ENCODE measurements at regions not wholly inside any gene's neighbourhood (a gene's known extent, or its start where the extent isn't known, plus 50 kb on each side); places are given as distances from the start of the nearest gene placed in this dataset.

DNA sequence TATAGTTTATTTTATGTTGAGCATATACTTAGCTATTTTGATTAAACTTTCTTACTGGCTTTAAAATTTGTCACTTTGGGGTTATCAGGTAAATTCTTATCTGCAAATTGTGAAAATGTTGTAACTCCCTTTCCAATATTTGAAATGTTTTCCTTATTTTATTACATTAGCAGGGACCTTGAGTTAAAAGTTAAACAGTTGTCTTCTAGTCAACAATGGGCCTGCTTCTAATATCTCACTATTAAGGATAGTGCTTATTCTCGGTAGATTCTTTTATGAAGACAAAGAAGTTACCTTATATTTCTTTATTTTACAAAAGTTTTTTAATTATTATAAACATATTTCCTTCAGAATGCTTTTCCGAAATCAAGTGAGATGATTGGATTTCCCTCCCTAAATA lies 53.7 kb upstream of the AHR start:
- no peak for TF ChIP-seq CTCF (IDR thresholded peaks at IDR 0.05)
- Histone ChIP-seq H3K27ac (no peak overlapping the region), H3K9me3 (no peaks in the 10 kb centered on the region), H3K4me1 (peaks cover 1% of the 10 kb centered on the region), H3K36me3 (no peaks in the 10 kb centered on the region), H3K27me3 (ENCODE audit: low read depth) (no peaks in the 10 kb centered on the region), H3K4me3 (no peak overlapping the region)
- intact Hi-C loops (cut with DNase I), result no loop called here
- ATAC-seq (no peak), DNase-seq (no peak)

DNA sequence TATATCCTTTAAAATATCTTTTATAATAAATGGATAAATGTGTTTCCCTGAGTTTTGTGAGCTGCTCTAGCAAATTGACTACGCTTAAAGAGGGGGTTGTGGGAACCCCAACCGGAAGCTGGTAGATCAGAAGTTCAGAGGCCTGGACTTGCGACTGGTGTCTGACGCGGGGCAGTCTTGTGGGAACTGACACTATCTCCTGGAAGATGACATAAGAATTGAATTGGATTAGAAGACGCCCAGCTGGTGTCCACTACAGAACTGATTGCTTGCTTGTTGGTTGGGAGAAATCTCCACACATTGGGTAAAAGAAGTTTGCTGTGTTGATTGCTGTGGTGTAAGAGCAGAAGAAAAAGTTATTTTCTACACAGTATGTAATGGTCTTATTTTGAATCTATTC lies 51.1 kb upstream of the AHR start:
- no peak for TF ChIP-seq CTCF (IDR thresholded peaks at IDR 0.05)
- Histone ChIP-seq H3K27me3 (ENCODE audit: low read depth) (no peaks in the 10 kb centered on the region), H3K4me3 (no peak overlapping the region)

DNA sequence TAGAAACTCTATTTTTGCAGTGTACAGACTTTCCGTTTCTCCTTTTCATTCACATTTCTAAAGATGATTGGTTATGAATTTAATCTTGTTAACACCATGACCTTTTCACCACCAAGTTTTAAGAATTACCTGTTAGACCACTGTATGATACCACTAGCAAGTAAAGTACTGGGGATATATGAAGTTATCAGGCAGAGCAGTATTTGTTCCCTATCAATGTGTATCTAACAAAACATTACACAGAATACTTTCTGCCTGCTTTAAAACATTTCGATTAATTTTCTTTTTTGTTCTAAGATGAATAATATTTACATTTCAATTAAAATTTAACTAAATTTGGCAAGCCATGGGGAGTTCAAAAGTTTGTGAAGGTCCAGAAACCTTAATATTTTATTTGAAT lies 49.9 kb upstream of the AHR start:
- Histone ChIP-seq H3K27me3 (ENCODE audit: low read depth) (no peaks in the 10 kb centered on the region), H3K4me3 (no peak overlapping the region), H3K36me3 (no peaks in the 10 kb centered on the region), H3K9me3 (no peaks in the 10 kb centered on the region), H3K27ac (no peak overlapping the region), H3K4me1 (no peaks in the 10 kb centered on the region)
- no peak for DNase-seq
- no peak for ATAC-seq
- no peak for TF ChIP-seq CTCF (IDR thresholded peaks at IDR 0.05)
- intact Hi-C loops (cut with DNase I), result no loop called here

More for the DNA sequence above, 51.1 kb upstream of the AHR start:
- no peaks in the 10 kb centered on the region for H3K36me3 ChIP-seq
- H3K9me3 ChIP-seq, result no peaks in the 10 kb centered on the region
- H3K27ac ChIP-seq, result no peak overlapping the region
- DNase-seq (no peak), ATAC-seq (no peak)
- intact Hi-C loops (cut with DNase I), result no loop called here
- no peaks in the 10 kb centered on the region for H3K4me1 ChIP-seq

Data from lower lobe of right lung (tissue), 2 donors.